D341Med (cell line): ENCODE measurements at regions not wholly inside any gene's neighbourhood (a gene's known extent, or its start where the extent isn't known, plus 50 kb on each side); places are given as distances from the start of the nearest gene placed in this dataset.

Experiments used
- DNase-seq: peaks from one replicate; pipeline ENCODE4 v3.0.0; 2012; ENCODE audit warnings: low spot score

DNA sequence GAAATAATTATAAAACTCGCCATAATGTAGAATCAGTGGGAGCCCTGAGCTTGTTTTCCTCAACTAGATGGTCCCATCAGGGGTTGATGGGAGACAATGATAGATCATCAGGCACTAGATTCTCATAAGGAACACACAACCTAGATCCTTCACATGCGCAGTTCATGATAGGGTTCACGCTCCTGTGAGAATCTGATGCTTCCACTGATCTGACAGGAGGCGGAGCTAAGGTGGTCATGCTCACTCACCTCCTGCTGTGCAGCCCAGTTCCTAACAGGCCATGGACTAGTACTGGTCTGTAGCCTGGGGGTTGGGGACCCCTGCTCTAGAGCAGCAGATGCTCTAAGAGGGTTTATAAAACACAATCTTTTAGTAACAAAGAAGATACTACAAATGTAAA is 183.6 kb downstream of the ANXA2 start:
- no peak for DNase-seq

DNA sequence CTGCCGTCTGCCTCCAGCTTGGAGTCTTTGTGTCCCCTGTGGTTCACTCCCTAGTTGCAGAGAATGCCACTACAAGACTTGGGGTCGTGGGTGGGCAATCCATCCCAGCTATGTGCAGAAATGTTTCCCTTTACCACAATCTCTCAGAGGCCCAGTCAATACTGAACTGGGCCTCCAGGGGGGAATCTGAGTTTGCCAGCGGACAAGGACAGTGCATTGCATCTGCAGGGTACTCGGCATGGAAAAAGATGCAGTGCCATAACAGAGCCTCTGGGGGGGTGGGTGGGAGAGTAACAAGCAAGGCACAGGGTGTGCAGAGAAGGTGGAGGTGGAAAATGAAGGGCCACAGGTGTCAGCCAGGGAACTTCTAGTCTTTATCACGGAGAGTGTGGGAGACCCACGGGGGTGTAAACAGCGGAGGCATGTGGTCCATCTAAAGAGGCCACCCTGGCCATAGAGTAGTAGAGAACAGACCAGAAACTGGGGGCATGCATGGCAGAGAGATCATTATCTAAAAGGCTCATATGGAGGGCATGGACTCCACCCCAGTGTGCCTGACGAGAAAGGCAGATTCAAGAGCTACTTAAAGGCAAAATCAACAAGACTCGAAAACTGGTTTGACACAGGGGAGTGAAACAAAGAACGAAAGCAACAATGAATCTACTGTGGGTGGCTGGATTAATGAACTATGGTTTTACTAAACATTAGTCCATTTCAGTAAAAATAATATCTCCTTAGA is 182.4 kb downstream of the ANXA2 start:
- DNase-seq: peak; percentile 28

DNA sequence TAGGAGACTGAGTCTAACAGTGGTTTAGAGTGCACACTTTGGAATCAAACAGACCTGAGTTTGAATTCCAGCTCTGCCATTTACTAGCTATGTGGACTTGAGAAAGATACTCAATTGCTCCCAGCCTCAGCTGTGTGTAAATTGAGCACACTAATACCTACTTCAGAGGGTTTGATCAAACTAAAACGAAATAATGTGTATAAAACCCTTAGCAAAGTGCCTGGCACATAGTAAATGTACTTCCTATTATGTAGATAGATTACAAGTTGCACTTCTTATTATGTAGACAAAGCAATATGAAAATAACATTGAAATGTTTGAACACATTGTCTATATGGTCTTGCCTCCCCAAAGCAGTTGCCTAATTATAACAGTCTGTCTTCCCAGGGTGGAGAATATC is 180.6 kb downstream of the ANXA2 start:
- no peak for DNase-seq

DNA sequence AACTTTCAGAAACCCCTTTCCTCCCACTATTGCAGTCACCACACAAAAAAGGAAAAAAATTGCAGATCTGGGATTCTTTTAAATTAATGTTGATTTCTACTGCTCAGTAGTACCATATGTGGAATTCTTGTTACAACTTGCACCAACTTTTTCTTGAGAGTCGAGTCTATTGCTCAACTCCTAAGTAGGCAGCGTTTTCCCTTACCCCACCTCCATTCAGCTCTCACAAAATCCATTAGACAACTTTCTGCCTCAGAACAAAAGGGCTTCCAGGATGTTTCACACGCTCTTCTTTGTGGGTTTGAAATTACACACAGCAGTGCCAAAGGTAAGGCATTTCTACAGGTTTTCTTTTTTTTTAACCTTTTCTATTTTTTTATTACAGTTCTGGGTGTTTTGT is 179.5 kb downstream of the ANXA2 start:
- DNase-seq: no peak

DNA sequence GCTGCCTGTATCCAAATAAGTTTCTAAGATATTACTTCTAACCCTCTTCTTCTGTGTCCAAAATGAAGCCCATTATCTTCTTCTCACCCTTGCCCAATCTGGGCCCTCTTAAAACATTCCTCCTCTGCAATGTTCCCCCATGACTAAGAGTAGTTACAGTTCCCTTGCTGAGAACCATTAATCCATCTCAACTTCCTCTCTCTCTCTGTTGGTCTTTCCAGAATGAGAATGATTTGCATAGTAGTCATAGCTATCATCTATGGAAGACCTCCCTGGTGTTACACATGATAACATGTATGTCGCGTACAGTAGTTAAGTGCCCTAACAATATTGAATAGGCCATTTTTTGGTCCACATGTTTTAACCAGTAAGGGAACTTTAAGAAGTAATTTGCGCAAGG is 177.9 kb downstream of the ANXA2 start:
- no peak for DNase-seq

DNA sequence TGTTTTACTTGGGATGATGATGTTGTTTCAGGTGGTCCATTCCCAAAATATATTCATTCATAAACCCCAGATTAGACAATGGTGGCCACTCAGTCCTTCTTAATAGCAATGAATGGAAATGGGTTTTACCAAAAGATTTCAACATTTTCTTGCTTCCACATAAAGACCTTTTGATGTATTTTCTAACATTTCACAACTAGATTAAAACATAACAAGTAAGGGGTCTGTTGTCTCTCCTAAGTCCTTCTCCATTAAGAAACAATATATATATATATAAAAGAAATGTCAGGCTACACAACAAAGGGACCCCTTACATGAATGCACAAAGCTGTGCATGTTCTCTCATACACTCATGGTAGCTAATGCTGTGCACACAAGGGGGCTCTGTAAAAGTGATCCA is 176.4 kb downstream of the ANXA2 start:
- DNase-seq: no peak

DNA sequence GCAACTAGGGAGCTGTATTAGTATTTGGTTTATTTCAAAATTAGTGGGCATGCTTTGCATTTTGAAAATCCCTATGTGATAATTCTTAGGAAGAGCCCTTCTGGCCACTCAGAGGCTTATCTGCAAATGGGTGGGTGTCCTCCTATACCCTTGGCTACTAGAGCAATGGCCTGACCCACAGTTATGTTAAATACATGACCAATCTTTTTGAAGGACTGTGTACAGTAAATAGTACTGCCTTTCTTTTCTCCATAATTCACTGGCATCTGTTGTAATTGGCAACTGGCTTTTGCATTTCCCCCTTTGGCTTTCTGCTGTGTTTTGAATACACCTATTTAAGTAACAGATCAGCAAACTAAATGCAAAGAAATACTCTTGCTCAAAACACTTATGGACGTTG is 175.4 kb downstream of the ANXA2 start:
- DNase-seq: no peak

DNA sequence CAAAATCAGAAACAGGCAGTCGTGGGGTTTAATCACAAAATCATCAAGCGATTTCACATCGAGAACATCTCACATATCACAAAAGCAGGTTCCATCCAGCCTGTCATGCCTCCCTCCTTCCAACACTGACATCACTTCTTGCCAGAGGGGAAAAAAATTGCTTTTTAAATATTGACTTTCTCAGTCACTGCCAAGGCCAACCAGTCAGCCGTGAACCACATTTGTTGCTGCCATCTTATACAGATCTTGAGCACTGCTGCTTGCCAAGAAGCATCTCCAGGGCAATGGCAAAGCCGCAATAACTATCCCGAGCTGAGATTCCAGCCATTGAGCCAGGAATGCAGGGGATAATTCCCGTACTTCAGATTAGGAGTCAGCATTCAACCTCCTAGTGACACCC is 174.6 kb downstream of the ANXA2 start:
- no peak for DNase-seq

DNA sequence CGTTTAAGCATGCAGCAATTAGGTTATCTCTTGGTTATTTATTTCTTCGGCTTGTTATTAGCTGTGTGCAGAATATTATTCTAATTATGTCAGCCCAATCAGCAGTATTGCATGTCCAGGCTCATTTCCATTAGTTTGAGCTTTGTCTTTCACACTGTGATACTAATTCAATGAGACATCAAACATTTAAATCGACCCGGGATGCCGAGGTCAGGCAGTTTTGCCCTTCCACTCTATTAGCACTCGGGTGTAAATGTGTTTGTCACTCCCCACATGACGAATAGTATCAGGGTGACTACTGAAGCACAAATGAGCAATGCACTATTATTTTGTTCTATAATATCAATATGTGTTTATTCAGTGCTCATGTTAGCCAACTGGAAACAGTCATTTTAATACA is 170.9 kb downstream of the ANXA2 start:
- DNase-seq: no peak

DNA sequence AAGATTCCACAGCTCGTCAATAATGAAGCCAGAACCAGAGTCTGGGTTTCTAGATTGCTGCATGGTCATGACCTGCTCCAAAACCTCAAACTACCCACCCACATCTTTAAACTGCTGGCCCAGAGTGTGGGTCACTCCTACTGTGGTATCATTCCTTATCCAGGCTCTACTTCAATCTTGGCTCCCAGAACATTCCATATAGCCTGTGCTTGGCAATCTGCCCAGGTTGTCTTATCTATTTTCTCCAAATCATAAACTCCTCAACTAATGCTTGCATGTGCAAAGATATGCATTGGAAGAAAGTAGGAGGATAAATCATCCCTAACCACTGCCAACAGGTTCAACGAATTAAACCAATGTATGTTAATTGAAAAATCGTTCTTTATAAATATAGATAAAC is 169.7 kb downstream of the ANXA2 start:
- no peak for DNase-seq

DNA sequence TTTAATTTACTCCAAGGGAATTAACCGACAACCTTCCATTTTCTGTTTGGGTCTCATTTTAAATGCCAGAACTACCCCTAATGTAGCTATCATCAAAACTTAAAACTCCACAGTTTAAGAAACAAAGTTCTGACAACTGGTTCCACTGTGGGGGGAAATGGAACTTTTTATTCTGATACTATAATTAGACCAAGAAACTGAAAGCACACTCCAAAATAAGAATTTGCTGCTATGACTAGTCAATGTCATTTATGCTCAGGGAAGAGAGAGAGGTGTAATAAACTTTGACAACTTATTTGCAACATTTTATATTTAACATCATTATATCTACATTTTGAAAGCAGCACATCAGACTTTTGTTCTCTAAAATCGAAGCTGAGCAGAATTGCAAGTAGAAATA is 169.2 kb downstream of the ANXA2 start:
- no peak for DNase-seq

DNA sequence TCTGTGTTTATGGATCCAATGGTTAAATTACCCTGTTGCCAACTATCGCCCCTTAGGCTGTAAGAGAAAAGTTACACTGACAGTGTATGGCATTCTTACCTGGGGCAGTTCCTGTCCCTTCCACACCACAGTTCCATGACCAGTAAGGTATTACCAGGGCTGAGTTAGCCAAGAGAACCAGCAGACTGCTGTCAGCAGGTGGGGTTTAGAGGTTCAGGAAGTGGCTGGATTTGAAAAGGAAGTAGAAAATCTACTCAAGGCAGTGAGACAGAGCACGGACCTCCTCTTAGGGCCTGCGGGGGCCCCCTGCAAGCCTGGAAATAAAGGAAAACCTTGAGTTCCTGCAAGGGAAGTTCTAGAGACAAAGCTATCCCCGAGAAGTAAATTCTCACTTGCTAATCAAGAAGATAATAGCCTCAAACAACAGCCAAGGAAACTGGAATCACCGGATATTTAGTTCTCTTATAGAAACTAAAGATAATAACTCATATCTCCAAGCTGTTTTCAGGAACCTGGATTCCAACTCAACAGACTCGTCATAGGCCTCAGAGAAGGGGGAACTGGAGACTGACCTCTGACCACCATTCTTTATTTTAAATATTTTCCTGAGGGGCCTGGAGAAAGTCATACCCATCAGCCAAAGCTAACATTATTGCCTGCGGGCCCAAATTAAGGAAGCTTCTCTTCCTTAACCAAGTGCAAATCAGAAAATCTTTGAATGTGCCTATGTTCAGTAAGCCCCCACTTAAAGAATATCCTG is 161.7 kb downstream of the ANXA2 start:
- DNase-seq: no peak

DNA sequence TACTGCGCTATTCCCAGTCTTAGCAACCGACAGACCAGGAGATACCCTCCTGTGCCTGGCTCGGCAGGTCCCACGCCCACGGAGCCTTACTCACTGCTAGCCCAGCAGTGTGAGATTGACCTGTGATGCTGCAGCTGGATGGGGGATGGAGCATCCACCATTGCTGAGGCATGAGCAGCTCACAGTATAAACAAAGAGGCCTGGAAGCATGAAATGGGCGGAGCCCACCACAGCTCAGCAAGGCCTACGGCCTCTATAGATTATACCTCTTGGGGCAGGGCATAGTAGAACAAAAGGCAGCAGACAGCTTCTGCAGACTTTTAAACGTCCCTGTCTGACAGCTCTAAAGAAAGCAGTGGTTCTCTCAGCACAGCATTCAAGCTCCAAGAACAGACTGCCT is 160.3 kb downstream of the ANXA2 start:
- no peak for DNase-seq

DNA sequence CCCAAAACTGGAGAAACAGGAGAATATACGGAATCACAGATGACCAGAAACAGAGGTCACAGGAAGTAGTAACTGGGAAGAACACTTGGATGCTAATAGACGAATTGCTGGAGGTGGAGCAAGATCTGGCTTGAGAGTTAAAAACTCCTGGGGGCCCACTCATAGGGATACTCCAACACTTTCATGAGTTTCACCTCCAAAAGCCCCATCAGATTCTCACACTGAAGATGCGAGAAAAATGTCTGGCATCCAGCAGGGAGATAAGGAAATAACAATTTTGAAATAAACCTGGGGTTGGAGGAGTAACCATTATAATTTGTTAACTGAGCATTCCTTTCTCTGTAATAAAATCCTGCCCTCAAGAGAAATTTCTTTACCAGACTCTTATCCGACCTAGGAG is 154.0 kb downstream of the ANXA2 start:
- no peak for DNase-seq

DNA sequence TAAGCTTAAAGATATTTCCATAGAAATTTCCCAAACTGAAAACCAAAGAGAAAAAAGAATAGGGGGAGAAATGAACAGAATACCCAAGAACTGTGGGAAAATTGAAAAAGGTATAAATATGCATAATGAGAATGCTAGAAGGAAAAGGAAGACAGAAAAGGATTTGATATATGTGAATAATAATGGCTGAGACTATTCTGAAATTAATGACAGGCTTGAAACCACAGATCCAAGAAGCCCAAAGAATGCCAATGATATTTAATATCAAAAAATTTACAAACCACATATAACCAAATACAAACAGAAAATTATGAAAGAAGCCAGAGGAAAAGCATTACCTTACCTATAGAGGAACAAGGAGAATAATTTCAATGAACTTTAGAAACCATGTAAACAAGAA is 153.0 kb downstream of the ANXA2 start:
- DNase-seq: no peak

DNA sequence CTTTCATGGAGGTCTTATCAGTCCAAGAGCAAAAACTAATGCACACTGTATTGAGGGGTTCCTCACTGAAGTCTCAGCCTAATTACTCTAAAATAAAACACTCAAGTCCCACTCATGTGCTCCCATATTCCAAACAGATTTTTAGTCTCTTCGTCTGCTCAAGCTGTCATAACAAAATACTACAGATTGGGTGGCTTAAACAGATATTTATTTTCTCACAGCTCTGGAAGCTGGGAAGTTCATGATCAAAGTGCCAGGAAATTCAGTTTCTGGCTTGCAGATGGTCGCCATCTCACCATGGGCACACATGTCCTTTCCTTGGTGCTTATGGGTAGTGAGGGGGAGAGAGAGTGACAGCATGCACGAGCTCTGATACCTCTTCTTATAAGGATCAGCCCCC is 147.5 kb downstream of the ANXA2 start:
- no peak for DNase-seq

DNA sequence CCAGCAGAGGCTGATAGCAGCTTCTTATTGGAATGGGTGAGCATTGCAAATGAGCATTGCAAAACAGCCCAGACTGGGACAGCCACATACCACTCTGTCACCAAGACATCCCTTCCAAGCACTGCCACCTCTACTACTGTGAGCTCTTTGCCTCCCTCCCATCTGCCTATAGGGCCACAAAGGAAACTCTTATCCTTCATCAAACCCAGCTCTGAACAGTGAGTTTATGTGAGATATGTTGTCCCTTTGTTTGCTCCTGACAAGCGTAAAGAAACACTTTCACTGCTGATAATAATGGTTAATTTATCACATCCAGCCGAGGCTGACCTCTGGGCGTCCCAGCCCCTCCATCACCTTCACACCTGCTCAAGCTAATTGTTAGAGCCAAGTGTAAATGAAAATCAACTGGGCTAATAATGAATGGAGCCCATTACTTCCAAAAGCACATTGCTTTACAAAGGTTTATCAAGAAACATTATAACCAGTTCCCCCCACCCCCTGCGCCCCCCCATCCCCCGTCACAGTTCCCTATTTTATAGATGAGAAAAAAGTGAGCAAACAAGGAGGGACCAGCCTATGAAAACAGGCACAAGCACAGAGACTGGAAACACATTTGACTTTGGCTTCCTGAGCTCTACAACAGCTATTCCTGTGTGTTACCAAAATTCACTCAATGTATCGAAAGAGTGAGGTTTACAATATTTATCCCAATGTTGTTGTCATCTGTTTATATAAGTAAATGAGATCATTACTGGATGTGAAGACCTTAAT is 146.3 kb downstream of the ANXA2 start:
- no peak for DNase-seq

DNA sequence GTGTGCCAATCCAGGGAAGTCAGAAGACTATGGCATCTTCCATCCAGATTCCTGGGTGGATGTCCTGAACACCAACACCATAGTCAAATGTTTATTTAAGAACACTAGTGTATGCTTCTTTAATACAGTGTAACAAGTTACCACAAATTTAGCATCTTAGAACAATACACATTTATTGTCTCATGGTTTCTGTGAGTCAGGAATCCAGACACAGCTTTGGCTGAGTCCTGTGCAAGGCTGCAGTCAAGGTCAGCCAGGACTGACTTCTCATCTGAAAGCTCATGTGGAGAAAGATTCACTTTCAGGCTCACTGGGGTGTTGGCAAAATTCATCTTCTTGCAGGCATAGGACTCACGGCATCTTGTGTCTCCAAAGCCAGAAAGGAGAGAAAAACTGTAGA is 143.4 kb downstream of the ANXA2 start:
- no peak for DNase-seq

DNA sequence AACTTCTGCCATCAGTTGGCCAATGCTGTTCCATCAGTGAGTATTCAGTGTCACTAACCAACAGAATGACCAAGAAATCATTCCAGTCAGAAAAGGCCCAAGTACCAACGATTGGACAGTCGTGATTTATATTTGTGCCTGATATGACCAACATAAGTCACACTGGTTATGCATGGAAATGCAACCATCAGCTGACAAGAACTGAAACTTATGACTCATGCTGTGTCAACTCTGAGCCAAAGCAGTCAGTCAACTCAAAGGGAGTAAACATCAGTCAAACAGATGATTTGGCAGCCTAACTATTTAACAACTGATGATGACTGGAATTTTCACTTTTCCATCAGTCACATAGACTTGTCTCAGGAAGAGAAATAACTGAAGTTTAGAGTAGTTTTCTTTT is 142.4 kb downstream of the ANXA2 start:
- DNase-seq: no peak

DNA sequence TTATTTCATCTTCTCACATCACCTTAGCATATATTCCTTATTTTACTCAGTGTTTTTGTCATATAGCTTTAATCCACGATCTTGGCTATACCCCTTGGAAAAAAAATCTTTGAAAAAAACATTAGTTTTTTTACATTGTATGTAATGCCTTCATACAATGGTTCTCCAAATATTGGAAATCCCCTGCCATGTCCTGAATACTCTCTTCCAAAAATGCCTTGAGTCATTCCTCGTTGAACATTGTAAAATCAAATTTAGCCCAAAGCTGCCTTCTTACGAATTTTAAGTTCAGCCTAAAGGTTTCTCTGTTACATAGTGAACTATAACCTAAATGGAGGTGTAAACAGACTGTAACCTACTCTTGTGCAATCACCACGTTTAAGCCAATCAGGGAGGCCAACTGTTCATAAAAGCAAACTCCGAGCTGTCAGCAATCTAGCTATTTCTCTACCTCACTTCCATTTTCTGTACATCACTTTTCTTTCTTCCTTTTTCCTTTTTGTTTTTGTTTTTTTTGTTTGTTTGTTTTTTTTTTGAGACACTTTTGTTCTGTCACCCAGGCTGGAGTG is 140.1 kb downstream of the ANXA2 start:
- DNase-seq: no peak

DNA sequence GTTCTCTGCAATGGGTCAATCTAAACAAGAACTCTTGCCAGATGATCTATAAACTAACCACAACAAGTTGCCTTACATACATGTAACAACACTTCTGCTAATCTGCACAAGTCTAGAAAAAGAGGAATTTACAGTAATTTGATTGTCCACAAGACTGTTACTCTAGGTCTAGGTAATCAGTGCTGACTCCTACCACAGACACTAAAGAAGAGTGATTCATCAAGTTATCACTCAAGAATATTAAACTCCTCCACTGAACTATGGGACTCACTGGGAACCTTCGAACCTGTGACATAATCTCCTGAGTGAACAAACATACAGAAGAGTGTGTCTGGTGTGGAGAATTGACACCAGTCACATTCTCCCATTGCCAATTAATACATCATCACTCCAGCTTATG is 138.3 kb downstream of the ANXA2 start:
- DNase-seq: no peak

DNA sequence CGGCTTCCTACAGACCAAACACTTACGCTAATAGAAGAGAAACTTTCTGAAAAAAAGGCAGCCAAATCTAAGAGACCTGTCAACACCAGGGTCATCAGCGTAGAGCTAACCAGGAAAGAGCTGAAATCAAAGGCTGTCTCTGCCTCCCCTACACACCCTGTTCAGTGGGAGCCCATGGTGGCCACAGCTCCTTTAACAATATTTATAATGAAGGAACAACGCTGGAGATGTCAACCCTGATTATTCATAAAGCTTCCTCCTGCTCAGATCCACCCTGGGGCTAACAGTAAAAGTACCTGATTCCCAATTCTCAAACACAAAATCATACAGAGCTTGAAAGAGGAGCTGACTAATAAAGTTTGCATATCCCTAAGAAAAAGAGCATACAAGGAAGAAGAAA is 133.7 kb downstream of the ANXA2 start:
- DNase-seq: no peak

DNA sequence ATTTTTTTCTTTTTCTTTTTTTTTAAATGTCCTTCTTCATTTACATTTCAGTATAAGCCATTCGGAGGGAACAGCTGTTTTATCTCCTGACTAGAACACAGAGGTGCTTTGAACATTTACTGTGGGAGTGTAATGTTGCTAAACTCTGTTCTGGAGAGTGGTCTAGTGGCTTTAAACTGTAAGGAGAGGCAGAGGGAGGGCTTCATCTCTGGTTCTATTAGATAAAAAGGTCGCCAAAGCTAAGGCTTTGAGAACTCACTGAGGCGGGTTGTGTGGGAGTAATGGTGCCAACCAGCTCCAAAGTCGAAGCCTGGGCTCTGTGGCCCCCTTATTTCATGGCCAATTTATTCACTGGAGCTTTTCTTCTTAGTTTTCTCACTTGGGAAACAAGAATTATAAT is 133.2 kb downstream of the ANXA2 start:
- no peak for DNase-seq
